ENCODE measurements at regions not wholly inside any gene's neighbourhood (a gene's known extent, or its start where the extent isn't known, plus 50 kb on each side); places are given as distances from the start of the nearest gene placed in this dataset.
"Not testable (repeated sequence)": the region's sequence is repeated elsewhere in the genome, so short reads cannot be mapped to it uniquely, and the experiment has no call there.

DNA sequence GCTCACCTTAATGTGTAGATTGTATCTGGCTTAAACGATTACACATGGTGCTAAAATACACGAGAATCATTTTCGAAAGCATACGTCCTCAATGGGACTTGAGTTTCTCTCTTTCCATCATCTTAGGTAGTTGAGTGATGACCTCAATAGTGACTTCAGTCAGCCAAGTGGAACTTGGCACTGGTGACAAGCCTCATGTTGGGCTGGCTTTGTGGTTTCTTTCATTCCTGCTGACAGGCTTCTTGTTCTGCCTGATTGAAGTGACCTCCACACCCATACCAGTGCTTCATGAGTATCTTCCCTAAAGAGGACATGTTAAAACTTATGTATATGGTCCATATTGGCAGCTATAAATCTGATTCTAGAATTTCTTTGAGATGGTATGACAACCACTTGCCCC, 159.1 kb upstream of the WDR1 start:
- no peak for DNase-seq

DNA sequence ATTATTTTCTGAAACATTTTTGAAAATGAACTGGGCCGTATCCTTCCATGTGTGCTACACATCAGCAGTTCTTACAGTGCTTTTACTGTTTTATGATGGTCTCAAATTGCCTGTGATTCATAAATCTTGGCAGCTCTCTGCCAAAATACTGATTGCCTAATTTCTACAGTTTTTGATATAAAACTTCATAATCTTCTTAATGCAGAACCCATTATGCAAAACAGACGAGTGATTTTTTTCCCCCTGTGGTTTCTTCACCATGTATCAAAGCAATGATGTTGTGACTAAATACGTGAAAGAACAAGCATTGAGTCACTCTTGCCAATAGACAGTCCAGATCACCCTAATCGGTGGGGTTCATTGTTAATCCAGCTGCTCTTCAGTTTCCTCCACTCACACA, 156.4 kb upstream of the WDR1 start:
- no peak for DNase-seq

DNA sequence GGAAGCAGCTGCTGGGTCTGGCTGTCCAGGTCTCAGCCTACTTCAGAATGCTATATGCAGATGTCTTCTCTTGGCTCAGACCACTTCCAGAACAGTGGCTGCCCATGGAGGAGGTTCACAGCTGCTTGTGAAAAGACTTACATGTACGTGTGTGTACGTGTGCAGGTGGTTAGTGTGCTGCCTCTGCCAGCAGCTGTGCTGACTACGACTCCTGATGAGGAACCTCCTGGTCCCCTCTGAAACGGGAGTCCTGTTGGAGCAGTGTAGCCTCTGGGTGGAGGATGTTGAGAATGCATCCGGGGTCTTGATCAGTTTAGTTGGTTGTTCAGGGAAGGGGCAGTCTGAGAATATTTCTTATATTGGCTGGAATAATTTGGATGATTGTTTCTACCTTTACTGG, 155.9 kb upstream of the WDR1 start:
- no peak for DNase-seq

DNA sequence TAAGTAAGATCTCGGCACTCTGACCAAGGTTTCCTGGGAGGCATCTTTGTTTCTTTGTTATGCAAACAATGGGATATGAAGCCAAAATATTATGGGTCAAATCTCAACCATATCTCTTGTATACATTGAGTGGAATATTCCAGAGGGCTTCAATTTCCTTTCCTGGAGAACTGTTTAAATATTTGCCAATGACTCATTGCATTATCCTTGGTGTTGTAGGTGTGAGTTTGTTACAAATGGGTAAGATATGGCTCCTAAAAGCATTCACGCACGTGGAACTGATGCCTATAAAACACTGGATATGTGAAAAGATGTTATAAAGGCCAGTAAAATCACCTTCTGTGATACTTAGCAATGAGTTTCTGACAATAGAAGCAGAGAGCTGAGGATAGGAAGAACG, 150.5 kb upstream of the WDR1 start:
- DNase-seq = no peak

DNA sequence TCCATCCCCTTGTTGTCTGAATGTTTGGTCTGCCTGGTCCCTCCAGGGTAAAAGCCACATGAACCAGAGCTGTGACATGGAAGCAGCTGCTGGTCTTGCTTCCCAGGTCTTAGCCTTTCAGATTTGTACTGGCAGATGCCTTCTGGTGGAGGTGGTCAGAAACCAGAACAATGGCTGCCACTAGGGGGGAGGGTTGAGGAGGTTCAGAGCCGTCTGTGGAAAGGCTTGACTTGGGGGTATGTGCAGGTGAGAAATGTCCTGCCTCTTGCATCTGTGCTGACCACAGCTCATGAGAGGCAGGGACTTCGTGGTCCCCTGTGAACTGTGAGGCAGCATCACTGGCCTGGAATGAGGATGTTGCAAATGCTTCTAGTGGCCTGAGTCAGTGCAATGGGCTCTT, 144.2 kb upstream of the WDR1 start:
- DNase-seq = no peak

DNA sequence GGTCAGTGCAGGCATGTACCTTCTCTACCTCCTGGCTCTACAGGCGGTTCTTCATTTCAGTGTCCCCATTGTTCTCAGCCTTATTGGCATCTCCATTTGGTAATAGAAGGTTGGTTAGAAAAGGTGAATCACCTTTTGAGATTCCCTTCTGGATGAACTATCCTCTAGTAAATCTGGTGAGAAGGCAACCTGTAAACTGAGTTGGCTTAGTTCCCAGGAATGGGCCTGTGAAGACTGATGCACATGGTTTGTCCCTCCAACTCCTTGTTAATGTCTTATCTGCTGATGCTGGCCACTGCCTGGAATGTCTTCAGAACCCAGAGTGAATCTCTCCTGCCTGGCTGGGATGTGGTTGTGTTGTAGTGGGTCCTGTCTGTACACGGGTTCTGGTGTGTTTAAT, 143.4 kb upstream of the WDR1 start:
- DNase-seq = no peak

DNA sequence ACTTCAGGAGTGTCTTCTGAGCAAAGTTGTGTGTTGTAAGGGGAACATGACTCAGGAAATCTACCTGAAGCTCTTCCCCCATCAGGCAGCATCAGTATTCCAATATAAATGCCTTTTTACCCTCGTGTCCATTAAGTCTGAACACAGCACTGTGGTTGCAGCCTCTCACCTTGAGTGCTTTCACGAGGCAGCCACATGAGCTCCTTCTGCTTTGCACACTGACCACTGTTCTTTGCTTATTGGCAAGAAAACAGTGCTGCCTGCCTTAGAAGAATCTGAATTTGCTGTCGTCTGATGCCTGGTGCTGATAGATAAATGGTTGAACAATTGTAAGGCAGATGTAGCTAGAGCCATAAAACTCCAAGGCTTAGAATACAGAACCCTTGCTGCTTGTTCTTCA, 139.6 kb upstream of the WDR1 start:
- no peak for DNase-seq

DNA sequence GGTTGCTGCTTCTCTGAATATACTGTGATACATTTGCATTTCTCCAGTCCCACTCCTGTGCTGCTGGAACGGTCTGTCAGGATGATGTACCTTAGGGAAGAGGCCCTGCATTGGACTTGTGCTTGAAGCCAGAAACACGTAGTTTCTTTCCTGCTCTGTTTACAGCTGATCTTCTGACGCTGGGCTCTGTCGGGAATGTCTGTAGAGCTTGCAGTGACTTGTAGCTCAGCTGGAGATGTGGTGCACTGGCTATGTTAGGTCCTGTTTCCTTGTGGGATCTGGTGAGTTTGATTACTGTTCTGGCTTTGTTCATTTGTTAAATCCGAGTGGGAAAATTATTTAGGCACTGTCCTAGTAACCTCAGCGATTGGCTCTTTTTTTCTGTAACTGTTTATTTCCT, 137.2 kb upstream of the WDR1 start:
- DNase-seq = no peak

DNA sequence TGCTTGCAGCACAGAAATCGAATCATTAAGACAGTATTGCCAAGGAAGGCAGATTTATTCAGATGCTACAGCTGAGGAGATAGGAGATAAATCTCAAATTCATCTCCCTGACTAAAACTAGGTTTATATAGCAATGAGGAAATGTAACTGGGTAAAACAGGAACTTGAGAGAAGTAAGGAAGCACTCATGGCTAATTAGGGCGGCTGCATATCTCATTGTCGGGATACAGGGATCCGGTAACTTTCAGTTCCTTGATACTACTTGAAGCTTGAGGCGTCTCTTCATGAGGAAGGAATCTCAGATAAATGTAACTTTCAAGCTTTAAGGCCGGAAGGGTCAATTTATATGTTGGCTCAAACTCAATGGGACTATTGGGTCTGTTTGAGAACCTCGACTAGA, 129.2 kb upstream of the WDR1 start:
- DNase-seq = no peak

DNA sequence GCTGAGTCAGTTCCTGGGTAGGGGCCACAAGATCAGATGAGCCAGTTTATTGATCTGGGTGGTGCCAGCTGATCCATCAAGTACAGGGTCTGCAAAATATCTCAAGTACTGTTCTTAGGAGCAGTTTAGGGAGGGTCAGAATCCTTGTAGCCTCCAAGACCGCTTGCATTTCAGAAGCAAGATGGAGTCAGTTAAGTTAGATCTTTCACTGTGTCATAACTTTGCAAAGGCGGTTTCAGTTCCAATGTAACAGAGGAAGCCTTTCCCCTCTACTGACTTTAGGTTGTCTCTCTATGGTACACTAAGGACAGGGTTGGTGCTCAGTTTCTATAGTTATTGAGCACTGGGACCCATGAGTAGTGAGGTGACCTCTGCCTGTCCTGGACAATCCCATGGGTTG, 127.3 kb upstream of the WDR1 start:
- no peak for DNase-seq

DNA sequence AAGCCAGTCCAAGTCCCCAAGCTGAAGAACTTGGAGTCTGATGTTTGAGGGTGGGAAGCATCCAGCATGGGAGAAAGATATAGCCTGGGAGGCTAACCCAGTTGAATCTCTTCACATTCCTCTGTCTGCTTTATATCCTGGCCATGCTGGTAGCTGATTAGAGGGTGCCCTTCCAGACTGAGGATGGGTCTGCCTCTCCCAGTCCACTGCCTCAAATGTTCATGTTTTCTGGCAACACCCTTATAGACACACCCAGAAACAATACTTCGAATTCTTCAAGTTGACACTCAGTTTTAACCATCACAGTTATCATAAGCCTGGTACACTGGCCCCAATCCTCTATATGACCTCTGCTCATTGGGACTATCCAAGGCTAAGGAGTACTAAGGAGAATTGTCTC, 124.1 kb upstream of the WDR1 start:
- no peak for DNase-seq

DNA sequence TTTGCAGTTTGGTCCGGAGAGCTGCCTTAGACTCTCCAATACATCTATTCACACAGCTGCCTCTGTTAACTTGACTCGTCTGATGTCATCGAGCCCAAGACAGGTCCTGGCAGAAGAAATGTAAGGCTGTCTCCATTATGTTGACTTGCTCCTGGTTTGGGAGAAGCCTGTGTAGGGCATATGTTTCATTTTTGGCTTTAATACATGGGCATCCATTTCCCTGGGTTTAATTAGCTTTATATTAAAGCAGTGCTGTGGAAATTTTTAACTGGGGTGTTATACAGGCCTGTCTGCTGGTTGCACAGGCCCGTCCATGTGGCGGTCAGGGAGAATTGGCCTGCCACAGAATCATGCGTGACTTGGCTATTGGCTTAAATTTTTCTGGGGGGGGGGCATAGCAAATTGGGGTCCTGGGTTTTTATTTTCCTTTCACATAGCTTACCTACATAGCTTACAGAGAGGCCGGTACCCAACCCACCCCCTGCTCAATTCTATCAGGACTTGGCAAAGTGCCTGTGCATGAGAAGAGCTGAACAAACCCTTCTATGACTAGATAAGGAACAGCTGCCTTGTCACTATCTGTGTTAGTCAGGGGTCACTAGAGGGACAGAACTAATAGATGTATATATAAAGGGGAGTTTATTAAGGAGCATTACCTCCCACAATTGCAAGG, 123.5 kb upstream of the WDR1 start:
- no peak for DNase-seq

DNA sequence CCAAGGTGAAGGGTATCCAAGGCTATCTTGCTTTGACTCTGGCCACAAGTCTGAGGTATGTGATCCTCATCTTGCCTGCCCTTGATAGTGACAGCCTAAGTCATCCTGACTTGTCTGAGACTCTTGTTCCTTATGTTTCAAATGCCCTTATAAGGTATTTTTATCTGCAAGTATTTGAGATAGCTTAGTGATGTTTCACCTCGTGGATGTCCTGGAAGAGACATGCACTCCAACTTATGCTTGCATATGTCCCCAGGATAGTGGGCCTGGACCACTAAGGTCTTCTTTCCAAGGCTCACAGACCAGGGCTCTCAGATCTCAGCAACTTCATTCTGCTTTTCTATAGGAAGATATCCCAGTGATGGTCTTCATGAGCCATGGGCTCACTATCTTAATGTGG, 120.5 kb upstream of the WDR1 start:
- no peak for DNase-seq

DNA sequence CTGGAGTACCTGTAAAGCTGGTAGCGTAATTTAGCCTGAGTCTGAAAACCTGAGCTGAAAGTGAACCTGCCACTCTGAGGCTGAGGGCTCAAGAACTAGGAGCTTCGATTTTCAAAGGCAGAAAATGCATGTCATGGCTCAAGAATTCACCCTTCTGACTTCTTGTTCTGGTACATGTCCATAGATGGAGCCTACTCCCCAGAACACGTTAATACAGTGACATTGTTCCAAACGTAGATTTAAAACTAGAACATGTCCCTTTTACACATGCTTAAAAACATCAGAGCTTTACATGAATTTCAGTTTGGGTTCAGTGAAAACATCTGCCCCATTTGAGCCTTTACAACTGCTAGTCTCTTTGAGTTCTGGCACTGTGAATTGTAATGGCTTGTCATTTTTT, 115.5 kb upstream of the WDR1 start:
- no peak for DNase-seq

DNA sequence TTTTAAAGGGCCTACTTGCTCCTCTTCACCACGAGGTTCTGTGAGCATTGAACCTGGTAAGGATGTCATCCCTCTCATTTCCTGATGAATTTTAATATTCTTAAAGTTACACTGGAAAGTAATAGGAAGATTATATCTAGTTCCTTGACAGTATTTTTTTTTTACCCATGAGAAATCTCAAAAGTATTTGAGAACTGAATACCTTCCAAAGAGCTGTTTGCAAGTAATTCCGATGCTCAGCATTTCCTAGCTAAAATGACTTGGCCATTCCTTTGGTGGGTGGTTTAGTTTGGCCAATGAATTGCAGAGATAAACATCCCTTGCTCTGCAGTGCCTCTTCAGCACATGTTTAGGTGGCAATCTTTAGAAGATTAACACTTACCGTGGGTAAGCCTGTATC, 110.2 kb upstream of the WDR1 start:
- no peak for DNase-seq

DNA sequence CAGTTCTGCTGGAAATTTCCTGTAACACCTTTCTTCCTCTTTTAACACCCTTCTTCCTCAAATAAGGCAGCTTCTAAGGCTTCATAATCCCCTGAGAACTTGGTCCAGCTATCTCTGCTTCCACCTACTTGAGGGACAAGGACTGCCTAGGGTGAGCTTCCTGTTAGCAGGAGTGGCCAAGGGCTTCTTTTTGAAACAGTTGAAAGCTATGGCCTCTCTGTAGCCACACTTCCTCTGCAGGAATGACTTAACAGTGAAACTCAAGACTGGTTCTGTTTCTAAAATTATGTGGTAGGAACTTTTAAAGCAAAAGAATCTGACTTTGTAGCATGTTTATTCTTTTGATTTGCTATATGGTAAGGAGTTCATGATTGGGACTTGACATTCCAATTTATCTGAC, 108.5 kb upstream of the WDR1 start:
- no peak for DNase-seq

DNA sequence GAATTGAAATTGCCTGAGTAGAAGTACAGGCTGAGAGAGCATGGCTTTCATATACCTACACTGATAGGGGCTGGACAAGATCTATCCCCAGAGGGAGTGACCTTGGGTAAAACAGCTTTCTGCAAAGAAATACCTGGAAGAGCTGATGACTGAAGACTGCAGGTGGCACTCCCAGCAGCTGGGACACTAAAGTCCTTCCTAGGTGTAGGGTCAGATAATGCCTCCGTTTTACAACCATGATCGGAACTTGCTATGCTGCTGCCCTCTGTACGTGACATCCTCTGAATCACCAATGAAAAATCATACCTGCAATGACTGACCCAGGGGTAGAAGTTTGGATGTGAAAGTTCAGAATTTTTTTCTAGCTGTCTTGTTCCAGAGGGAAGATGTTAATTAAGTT, 107.2 kb upstream of the WDR1 start:
- DNase-seq = no peak

DNA sequence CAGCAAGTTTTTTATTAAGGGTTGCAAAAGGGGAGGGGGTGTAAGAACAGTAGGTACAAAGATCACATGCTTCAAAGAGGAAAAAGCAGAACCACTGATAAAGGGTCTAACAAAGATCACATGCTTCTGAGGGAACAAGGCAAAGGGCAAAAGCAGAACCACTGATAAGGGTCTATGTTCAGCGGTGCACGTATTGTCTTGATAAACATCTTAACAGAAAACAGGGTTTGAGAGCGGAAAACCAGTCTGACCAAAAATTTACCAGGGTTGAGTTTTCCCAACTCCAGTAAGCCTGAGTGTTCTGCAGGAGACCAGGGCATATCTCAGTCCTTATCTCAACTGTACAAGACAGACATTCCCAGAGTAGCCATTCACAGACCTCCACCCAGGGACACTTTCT, 96.9 kb upstream of the WDR1 start:
- not testable (repeated sequence) for DNase-seq

DNA sequence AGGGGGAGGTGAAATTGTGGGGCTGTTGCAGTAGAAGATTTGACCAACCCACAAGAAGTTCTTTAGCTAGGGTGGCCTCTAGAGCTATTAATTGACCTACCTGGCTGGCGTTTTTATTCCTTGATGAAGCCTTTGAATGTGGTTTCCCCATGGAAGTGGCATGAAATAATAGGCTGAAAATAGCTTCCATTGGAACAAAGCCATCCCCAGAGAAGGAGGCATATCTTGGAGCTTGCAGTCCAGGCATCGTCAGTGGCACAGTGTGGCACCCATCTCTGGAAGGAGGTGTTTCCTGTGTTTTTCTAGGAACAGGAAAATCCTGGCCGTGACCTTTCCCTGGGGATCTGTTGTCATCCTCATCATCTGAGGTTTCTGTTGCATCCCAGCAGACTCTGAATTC, 96.3 kb upstream of the WDR1 start:
- no peak for DNase-seq

DNA sequence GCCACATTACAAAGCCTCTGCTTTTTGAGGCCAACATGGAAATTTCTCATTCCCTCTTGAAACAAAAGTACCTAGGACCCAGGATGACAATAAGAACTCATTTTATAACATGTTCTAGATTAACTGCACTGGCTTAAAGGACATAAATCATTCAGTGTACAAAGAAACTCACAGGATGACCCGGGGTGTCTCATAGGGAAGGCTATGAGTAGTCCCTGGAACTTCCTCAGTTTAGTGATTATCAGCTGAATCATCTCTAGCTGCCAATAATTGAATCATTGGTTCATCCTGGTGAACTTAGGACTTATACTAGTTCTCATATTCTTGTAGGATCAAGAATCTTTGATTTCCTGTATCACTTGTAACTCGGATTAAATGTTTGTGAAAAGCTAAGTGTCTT, 95.8 kb upstream of the WDR1 start:
- no peak for DNase-seq

DNA sequence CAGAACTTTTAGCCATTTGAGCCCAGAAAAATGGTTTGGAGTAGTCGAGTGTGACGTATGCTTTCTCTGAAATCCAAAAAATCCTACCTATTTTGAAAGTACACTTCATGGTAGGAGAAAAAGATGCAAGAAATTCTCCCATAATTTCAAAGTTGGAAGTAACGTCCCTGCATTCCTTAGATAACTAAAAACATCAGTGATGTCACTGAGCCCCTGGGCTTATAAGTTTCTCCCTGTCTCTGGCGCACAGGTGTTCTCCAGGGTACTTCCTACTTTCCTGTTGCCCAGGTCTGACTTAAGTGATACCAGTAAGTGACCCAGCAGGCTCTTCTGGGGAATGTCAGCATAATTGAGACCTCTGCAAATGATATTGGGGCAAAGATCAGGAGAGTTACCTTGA, 90.5 kb upstream of the WDR1 start:
- DNase-seq = no peak

DNA sequence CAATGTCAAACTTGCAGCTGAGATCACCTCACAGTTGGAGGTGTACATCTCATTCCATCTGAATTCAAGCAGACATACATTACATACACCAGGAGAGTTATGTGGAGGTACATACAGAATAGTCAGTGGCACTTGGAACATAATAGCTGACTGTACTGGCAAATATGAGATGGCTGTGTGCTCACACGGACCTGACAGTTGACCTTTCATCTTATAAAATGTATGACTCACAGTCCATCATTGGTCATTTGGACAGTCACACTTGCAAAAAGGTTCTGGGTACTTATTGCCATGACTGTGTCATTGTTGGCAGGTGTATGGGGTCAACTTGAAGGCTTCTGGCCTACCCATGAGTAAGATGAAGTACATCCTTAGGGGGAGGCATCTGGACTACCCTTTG, 88.6 kb upstream of the WDR1 start:
- no peak for DNase-seq

DNA sequence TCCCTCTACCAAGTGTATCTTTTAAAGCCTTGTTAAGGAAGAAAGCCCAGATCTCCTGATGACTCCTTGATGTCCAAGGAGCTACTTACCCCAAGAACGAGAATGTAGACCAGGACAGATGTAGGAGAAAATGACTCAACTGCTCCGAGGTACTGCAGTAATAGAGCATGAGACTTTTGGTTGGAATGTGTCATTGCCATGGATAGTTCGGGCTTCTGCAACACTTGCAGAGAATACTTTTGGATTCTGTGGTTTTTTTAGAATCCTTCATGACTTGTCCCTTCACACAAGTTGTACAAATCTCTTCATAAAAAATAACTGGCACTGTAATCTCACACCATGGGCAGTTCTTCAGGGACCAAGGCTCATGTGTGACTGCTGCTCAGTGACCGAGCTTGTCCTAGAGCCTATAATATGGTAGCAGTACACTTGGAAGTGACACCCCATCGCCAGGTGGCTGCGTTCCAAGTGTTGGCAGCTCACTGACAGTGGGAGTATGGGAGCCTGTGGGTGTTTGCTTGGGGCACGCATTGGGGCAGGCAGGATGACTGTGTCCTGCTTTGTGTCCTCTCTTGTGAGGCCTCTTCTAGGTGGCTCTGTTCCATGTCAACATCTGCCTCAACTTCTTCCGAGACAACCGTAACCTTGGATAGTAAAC, 87.9 kb upstream of the WDR1 start:
- no peak for DNase-seq

DNA sequence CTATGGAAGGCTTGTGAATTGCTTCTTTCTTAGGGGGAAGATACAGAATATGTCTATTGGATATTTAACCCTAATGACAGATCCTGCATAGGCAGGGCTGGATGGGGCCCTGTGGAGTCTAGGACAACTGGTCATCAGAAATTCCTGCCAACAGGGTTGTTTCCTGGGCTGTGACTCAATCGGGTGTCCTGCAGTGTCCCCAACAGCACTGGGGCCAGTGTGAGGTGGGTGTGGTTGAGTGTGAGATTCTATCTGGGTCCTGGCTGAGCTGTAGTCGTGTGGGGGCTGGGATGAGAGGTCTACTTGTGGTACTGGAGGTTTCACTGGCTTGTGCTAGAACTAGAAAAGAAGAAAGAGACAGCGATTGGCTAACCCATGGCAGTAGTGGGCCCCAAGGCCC, 87.3 kb upstream of the WDR1 start:
- no peak for DNase-seq

All from T-helper 2 cell (primary cell).